GM23338 (cell line): ENCODE measurements at regions not wholly inside any gene's neighbourhood (a gene's known extent, or its start where the extent isn't known, plus 50 kb on each side); places are given as distances from the start of the nearest gene placed in this dataset.

Experiments
- ATAC-seq: fragments of 200-7000 bp; cut with Tn5 transposase; 3 replicates; pipeline ENCODE4 v1.9.1; 2020
- DNase-seq: peaks from one replicate; pipeline ENCODE4 v3.0.0-alpha.2; 2015; ENCODE audit warnings: low spot score
- H2AFZ ChIP-seq: fragments of 200-600 bp; sonication (generic); 2 replicates; pipeline ENCODE4 v1.8.0; 2016; ENCODE audit warnings: antibody characterized with exemption, mild to moderate bottlenecking, moderate library complexity
- H3F3A ChIP-seq: fragments of 200-600 bp; sonication (generic); replicated peaks from 2 replicates; pipeline ENCODE4 v1.8.0; 2017; ENCODE audit warnings: antibody characterized with exemption, mixed run types, low read depth
- H3K27ac ChIP-seq: fragments of 200-600 bp; sonication (generic); 2 replicates; pipeline ENCODE4 v1.6.1; 2016; ENCODE audit warnings: low read depth
- H3K27me3 ChIP-seq: fragments of 200-600 bp; sonication (generic); 2 replicates; pipeline ENCODE4 v1.8.0; 2016; ENCODE audit warnings: mild to moderate bottlenecking, mixed run types, moderate library complexity; ENCODE audit not compliant: insufficient read depth
- H3K36me3 ChIP-seq: fragments of 200-600 bp; sonication (generic); 2 replicates; pipeline ENCODE4 v1.8.0; 2016; ENCODE audit warnings: mild to moderate bottlenecking; ENCODE audit not compliant: insufficient read depth
- H3K4me1 ChIP-seq: fragments of 200-600 bp; sonication (generic); 2 replicates; pipeline ENCODE4 v1.8.0; 2016; ENCODE audit warnings: mild to moderate bottlenecking, moderate library complexity; ENCODE audit not compliant: insufficient read depth
- H3K4me2 ChIP-seq: fragments of 200-600 bp; sonication (generic); 2 replicates; pipeline ENCODE4 v1.7.1; 2017; ENCODE audit warnings: mixed run types
- H3K4me3 ChIP-seq: fragments of 200-600 bp; sonication (generic); 2 replicates; pipeline ENCODE4 v1.6.1; 2016; ENCODE audit warnings: mixed run types
- H3K79me2 ChIP-seq: fragments of 200-600 bp; sonication (generic); replicated peaks from 2 replicates; pipeline ENCODE4 v1.8.0; 2017; ENCODE audit warnings: mild to moderate bottlenecking; ENCODE audit not compliant: insufficient read depth
- H3K9me2 ChIP-seq: fragments of 200-600 bp; sonication (generic); 2 replicates; pipeline ENCODE4 v1.8.0; 2017; ENCODE audit not compliant: insufficient read depth
- H4K20me1 ChIP-seq: fragments of 200-600 bp; sonication (generic); replicated peaks from 2 replicates; pipeline ENCODE4 v1.8.0; 2017; ENCODE audit warnings: mild to moderate bottlenecking; ENCODE audit not compliant: insufficient read depth
- H3K27ac Mint-ChIP-seq: 2 replicates; pipeline ENCODE4 v1.8.0; 2020; ENCODE audit warnings: inconsistent platforms, mild to moderate bottlenecking, moderate library complexity, mixed read lengths
- H3K27me3 Mint-ChIP-seq: 3 replicates; pipeline ENCODE4 v1.8.0; 2022; ENCODE audit warnings: low read depth, mild to moderate bottlenecking, moderate library complexity, mixed read lengths, inconsistent platforms; ENCODE audit not compliant: insufficient read depth, poor library complexity
- H3K36me3 Mint-ChIP-seq: 3 replicates; pipeline ENCODE4 v1.8.0; 2021; ENCODE audit warnings: low read depth, mild to moderate bottlenecking, inconsistent platforms, moderate library complexity, mixed read lengths
- H3K4me1 Mint-ChIP-seq: 3 replicates; pipeline ENCODE4 v1.8.0; 2020; ENCODE audit warnings: mild to moderate bottlenecking, inconsistent platforms, mixed read lengths
- H3K4me3 Mint-ChIP-seq: 3 replicates; pipeline ENCODE4 v1.8.0; 2021; ENCODE audit warnings: moderate library complexity, mild to moderate bottlenecking, inconsistent platforms, mixed read lengths
- H3K9me3 Mint-ChIP-seq: 3 replicates; pipeline ENCODE4 v1.8.0; 2020; ENCODE audit warnings: moderate library complexity, mild to moderate bottlenecking, inconsistent platforms, mixed read lengths
- CREB1 ChIP-seq: fragments of 250-450 bp; sonication (Bioruptor Pico); IDR thresholded peaks from 2 replicates; pipeline ENCODE4 v1.5.0; 2020; ENCODE audit warnings: low read depth, mild to moderate bottlenecking, moderate library complexity
- EZH2 ChIP-seq: fragments of 200-600 bp; sonication (generic); IDR thresholded peaks from one replicate; pipeline ENCODE4 v1.8.0; 2017; ENCODE audit warnings: antibody characterized with exemption, mild to moderate bottlenecking, low read depth; ENCODE audit not compliant: unreplicated experiment
- EZH2phosphoT487 ChIP-seq: fragments of 200-600 bp; sonication (generic); IDR thresholded peaks from one replicate; pipeline ENCODE4 v1.8.1; 2018; ENCODE audit warnings: antibody characterized with exemption; ENCODE audit not compliant: unreplicated experiment
- JUNB ChIP-seq: IDR thresholded peaks from one replicate; pipeline ENCODE4 v1.6.1; 2016; ENCODE audit warnings: antibody characterized with exemption; ENCODE audit not compliant: unreplicated experiment
- NANOG ChIP-seq: IDR thresholded peaks from 2 replicates; pipeline ENCODE4 v1.6.1; 2016; ENCODE audit warnings: antibody characterized with exemption, borderline replicate concordance
- POLR2AphosphoS5 ChIP-seq: IDR thresholded peaks from 2 replicates; pipeline ENCODE4 v1.6.1; 2016; ENCODE audit warnings: antibody characterized with exemption, low read depth
- STAT1 ChIP-seq: IDR thresholded peaks from one replicate; pipeline ENCODE4 v1.6.1; 2016; ENCODE audit warnings: antibody characterized with exemption; ENCODE audit not compliant: unreplicated experiment
- ZNF114 ChIP-seq: fragments of 250-450 bp; sonication (Bioruptor Pico); IDR thresholded peaks from 2 replicates; pipeline ENCODE4 v1.5.0; 2020; ENCODE audit warnings: mild to moderate bottlenecking, moderate library complexity
- ZNF331 ChIP-seq: fragments of 250-450 bp; sonication (Bioruptor Pico); IDR thresholded peaks from 2 replicates; pipeline ENCODE4 v1.5.0; 2020; ENCODE audit warnings: low read depth, mild to moderate bottlenecking, moderate library complexity
- TF ChIP-seq, protein P1 (sequence below): IDR thresholded peaks from 2 replicates; pipeline ENCODE4 v1.6.1; 2016; ENCODE audit warnings: antibody characterized with exemption
- TF ChIP-seq, protein P2 (sequence below), 2 experiments: fragments of 200-600 bp in 1 of 2; sonication (generic) in 1 of 2; conservative IDR thresholded peaks; 2 replicates each; pipeline versions ENCODE4 v1.5.1 to v1.6.1; 2016 to 2017; ENCODE audit warnings: antibody characterized with exemption in 2 of 2, low read depth in 2 of 2, mild to moderate bottlenecking in 2 of 2, moderate library complexity in 1 of 2
- TF ChIP-seq, protein P3 (sequence below): IDR thresholded peaks from one replicate; pipeline ENCODE4 v1.6.1; 2018; ENCODE audit warnings: antibody characterized with exemption; ENCODE audit not compliant: unreplicated experiment
- TF ChIP-seq, protein P4 (sequence below): fragments of 250-450 bp; sonication (Bioruptor Pico); IDR thresholded peaks from 2 replicates; pipeline ENCODE4 v1.5.0; 2020; ENCODE audit warnings: mild to moderate bottlenecking, moderate library complexity

DNA sequence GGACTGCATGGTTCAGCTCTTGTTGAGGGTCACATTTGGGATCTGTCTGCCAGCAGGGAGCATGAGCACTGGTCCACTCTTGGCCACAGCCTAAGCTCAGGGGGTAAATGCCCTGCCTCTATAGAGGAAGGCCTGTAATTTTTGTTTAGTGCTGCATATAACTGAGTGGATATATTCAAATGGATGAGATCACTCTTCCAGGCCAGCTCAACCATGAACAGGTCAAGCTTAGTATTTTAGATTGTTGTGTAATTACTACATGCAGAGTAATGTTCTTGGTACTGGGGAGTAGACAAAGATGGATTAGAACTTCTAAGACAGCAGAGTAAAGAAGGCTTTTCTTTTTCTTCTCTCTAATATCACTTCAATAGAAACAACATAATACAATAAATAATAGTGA is 376.9 kb downstream of the GPATCH2 start:
- H3K4me3 Mint-ChIP-seq, result no peak overlapping the region

More for the DNA sequence above, 376.9 kb downstream of the GPATCH2 start:
- Mint-ChIP-seq H3K27ac (no peak overlapping the region), H3K9me3 (no peaks in the 10 kb centered on the region), H3K4me1 (no peaks in the 10 kb centered on the region), H3K27me3 (no peaks in the 10 kb centered on the region), H3K36me3 (no peaks in the 10 kb centered on the region)
- H4K20me1 ChIP-seq, result no peaks in the 10 kb centered on the region
- H3F3A ChIP-seq, result no peaks in the 10 kb centered on the region
- no peaks in the 10 kb centered on the region for H3K79me2 ChIP-seq
- no peak overlapping the region for H3K4me3 ChIP-seq
- H2AFZ ChIP-seq, result no peak overlapping the region
- ATAC-seq, result no peak
- H3K4me2 ChIP-seq, result no peak overlapping the region
- H3K27ac ChIP-seq, result no peak overlapping the region
- 0 out of 2 replicates have a peak, but pooled peaks cover 2% of the 10 kb centered on the region for H3K9me2 ChIP-seq
- TF ChIP-seq, protein P1, sequence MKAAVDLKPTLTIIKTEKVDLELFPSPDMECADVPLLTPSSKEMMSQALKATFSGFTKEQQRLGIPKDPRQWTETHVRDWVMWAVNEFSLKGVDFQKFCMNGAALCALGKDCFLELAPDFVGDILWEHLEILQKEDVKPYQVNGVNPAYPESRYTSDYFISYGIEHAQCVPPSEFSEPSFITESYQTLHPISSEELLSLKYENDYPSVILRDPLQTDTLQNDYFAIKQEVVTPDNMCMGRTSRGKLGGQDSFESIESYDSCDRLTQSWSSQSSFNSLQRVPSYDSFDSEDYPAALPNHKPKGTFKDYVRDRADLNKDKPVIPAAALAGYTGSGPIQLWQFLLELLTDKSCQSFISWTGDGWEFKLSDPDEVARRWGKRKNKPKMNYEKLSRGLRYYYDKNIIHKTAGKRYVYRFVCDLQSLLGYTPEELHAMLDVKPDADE, result no peak
- TF ChIP-seq EZH2phosphoT487 (no peak), NANOG (no peak), ZNF114 (CRISPR knock-in tag) (no peak), STAT1 (no peak), EZH2 (no peak), POLR2AphosphoS5 (no peak), CREB1 (CRISPR knock-in tag) (no peak), JUNB (no peak), ZNF331 (CRISPR knock-in tag) (no peak)
- TF ChIP-seq, protein P2, sequence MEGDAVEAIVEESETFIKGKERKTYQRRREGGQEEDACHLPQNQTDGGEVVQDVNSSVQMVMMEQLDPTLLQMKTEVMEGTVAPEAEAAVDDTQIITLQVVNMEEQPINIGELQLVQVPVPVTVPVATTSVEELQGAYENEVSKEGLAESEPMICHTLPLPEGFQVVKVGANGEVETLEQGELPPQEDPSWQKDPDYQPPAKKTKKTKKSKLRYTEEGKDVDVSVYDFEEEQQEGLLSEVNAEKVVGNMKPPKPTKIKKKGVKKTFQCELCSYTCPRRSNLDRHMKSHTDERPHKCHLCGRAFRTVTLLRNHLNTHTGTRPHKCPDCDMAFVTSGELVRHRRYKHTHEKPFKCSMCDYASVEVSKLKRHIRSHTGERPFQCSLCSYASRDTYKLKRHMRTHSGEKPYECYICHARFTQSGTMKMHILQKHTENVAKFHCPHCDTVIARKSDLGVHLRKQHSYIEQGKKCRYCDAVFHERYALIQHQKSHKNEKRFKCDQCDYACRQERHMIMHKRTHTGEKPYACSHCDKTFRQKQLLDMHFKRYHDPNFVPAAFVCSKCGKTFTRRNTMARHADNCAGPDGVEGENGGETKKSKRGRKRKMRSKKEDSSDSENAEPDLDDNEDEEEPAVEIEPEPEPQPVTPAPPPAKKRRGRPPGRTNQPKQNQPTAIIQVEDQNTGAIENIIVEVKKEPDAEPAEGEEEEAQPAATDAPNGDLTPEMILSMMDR (conservative IDR thresholded peaks at IDR 0.05; ENCODE audit: low read depth in 2 of 2), result no peak
- TF ChIP-seq, protein P3, sequence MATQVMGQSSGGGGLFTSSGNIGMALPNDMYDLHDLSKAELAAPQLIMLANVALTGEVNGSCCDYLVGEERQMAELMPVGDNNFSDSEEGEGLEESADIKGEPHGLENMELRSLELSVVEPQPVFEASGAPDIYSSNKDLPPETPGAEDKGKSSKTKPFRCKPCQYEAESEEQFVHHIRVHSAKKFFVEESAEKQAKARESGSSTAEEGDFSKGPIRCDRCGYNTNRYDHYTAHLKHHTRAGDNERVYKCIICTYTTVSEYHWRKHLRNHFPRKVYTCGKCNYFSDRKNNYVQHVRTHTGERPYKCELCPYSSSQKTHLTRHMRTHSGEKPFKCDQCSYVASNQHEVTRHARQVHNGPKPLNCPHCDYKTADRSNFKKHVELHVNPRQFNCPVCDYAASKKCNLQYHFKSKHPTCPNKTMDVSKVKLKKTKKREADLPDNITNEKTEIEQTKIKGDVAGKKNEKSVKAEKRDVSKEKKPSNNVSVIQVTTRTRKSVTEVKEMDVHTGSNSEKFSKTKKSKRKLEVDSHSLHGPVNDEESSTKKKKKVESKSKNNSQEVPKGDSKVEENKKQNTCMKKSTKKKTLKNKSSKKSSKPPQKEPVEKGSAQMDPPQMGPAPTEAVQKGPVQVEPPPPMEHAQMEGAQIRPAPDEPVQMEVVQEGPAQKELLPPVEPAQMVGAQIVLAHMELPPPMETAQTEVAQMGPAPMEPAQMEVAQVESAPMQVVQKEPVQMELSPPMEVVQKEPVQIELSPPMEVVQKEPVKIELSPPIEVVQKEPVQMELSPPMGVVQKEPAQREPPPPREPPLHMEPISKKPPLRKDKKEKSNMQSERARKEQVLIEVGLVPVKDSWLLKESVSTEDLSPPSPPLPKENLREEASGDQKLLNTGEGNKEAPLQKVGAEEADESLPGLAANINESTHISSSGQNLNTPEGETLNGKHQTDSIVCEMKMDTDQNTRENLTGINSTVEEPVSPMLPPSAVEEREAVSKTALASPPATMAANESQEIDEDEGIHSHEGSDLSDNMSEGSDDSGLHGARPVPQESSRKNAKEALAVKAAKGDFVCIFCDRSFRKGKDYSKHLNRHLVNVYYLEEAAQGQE, result no peak
- TF ChIP-seq, protein P4, sequence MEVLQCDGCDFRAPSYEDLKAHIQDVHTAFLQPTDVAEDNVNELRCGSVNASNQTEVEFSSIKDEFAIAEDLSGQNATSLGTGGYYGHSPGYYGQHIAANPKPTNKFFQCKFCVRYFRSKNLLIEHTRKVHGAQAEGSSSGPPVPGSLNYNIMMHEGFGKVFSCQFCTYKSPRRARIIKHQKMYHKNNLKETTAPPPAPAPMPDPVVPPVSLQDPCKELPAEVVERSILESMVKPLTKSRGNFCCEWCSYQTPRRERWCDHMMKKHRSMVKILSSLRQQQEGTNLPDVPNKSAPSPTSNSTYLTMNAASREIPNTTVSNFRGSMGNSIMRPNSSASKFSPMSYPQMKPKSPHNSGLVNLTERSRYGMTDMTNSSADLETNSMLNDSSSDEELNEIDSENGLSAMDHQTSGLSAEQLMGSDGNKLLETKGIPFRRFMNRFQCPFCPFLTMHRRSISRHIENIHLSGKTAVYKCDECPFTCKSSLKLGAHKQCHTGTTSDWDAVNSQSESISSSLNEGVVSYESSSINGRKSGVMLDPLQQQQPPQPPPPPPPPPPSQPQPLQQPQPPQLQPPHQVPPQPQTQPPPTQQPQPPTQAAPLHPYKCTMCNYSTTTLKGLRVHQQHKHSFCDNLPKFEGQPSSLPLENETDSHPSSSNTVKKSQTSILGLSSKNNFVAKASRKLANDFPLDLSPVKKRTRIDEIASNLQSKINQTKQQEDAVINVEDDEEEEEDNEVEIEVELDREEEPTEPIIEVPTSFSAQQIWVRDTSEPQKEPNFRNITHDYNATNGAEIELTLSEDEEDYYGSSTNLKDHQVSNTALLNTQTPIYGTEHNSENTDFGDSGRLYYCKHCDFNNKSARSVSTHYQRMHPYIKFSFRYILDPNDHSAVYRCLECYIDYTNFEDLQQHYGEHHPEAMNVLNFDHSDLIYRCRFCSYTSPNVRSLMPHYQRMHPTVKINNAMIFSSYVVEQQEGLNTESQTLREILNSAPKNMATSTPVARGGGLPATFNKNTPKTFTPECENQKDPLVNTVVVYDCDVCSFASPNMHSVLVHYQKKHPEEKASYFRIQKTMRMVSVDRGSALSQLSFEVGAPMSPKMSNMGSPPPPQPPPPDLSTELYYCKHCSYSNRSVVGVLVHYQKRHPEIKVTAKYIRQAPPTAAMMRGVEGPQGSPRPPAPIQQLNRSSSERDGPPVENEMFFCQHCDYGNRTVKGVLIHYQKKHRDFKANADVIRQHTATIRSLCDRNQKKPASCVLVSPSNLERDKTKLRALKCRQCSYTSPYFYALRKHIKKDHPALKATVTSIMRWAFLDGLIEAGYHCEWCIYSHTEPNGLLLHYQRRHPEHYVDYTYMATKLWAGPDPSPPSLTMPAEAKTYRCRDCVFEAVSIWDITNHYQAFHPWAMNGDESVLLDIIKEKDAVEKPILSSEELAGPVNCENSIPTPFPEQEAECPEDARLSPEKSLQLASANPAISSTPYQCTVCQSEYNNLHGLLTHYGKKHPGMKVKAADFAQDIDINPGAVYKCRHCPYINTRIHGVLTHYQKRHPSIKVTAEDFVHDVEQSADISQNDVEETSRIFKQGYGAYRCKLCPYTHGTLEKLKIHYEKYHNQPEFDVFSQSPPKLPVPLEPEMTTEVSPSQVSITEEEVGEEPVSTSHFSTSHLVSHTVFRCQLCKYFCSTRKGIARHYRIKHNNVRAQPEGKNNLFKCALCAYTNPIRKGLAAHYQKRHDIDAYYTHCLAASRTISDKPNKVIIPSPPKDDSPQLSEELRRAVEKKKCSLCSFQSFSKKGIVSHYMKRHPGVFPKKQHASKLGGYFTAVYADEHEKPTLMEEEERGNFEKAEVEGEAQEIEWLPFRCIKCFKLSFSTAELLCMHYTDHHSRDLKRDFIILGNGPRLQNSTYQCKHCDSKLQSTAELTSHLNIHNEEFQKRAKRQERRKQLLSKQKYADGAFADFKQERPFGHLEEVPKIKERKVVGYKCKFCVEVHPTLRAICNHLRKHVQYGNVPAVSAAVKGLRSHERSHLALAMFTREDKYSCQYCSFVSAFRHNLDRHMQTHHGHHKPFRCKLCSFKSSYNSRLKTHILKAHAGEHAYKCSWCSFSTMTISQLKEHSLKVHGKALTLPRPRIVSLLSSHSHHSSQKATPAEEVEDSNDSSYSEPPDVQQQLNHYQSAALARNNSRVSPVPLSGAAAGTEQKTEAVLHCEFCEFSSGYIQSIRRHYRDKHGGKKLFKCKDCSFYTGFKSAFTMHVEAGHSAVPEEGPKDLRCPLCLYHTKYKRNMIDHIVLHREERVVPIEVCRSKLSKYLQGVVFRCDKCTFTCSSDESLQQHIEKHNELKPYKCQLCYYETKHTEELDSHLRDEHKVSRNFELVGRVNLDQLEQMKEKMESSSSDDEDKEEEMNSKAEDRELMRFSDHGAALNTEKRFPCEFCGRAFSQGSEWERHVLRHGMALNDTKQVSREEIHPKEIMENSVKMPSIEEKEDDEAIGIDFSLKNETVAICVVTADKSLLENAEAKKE (CRISPR knock-in tag), result no peak
- 0 out of 2 replicates have a peak, but pooled peaks cover 3% of the 10 kb centered on the region for H3K36me3 ChIP-seq
- no peaks in the 10 kb centered on the region for H3K4me1 ChIP-seq
- no peaks in the 10 kb centered on the region for H3K27me3 ChIP-seq
- no peak for DNase-seq
